ENCODE measurements at regions not wholly inside any gene's neighbourhood (a gene's known extent, or its start where the extent isn't known, plus 50 kb on each side); places are given as distances from the start of the nearest gene placed in this dataset.

- no peaks in the 10 kb centered on the region for H3K9me3 ChIP-seq
- no peak overlapping the region for H3K27ac ChIP-seq
- no peaks in the 10 kb centered on the region for H3K36me3 ChIP-seq
- no peaks in the 10 kb centered on the region for H3K27me3 ChIP-seq
- H3K4me1 ChIP-seq, result no peaks in the 10 kb centered on the region
- H3K4me3 ChIP-seq, result no peak overlapping the region
- no peak for DNase-seq (ENCODE audit: low spot score in 2 of 2)
- intact Hi-C loops (cut with DNase I), result no loop called here
- TF ChIP-seq, protein P1, sequence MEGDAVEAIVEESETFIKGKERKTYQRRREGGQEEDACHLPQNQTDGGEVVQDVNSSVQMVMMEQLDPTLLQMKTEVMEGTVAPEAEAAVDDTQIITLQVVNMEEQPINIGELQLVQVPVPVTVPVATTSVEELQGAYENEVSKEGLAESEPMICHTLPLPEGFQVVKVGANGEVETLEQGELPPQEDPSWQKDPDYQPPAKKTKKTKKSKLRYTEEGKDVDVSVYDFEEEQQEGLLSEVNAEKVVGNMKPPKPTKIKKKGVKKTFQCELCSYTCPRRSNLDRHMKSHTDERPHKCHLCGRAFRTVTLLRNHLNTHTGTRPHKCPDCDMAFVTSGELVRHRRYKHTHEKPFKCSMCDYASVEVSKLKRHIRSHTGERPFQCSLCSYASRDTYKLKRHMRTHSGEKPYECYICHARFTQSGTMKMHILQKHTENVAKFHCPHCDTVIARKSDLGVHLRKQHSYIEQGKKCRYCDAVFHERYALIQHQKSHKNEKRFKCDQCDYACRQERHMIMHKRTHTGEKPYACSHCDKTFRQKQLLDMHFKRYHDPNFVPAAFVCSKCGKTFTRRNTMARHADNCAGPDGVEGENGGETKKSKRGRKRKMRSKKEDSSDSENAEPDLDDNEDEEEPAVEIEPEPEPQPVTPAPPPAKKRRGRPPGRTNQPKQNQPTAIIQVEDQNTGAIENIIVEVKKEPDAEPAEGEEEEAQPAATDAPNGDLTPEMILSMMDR (IDR thresholded peaks at IDR 0.05), result no peak
Observed at GRCh38 chr20:20821484-20822260, 109.2 kb upstream of the RALGAPA2 start.

DNA sequence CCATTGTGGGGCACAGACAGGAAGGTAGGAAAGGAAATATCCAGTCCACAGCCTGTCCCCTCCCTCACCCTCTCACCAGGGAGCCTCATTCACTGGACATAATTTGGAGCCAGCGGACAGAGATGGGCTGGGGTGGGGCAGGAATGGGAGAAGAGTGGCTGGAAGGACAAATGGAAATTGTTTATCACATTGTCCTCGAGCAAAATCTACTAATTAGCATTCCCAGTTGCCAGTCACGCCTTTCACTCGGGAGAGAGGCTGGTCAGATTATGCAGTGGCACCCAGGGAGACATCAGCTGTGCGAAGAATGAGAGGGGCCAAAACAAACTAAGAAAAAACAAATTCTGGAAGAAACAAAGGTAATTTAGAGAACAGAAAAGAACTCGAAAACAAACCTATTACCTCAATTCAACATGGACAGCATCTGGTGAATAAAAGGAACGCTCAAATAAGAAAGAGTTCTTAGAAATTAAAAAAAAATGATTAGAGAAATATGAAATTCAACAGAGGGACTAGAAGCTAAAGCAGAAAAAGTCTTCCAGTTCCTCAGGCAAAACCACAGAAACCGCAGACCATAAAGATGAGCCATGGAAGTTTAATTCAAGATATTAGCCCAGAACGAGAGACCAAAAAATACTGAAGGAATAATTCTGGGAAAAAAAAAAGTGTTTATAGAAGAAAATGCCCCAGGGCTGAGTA is 108.5 kb upstream of the RALGAPA2 start:
- intact Hi-C loops (cut with DNase I), result no loop called here
- no peak overlapping the region for H3K4me3 ChIP-seq
- H3K27me3 ChIP-seq, result no peaks in the 10 kb centered on the region
- TF ChIP-seq, protein P1 (IDR thresholded peaks at IDR 0.05), result no peak
- no peak overlapping the region for H3K27ac ChIP-seq
- no peaks in the 10 kb centered on the region for H3K9me3 ChIP-seq
- DNase-seq (ENCODE audit: low spot score in 2 of 2), result no peak
- no peaks in the 10 kb centered on the region for H3K4me1 ChIP-seq
- no peaks in the 10 kb centered on the region for H3K36me3 ChIP-seq

DNA sequence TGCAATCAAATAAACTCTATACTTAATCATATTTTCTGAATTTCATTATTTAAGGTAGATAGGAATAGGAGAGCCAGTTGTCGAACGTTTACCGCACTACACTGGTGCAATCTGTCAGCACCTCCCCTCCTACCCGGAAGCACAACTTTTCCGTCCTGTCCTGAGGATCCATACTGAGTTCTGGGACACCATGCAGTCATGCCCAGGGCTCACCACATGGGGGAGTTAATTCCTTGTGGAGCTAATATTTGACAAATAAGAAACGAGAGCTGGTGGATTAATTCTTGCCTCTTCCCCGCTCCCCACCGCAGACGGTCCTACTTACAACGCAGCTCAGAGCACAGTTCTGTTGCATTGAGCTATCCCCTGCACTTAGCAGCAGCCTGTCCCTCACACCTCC is 107.7 kb upstream of the RALGAPA2 start:
- TF ChIP-seq, protein P1 (IDR thresholded peaks at IDR 0.05), result peak in 1 of 3 experiments; percentile 24
- H3K4me1 ChIP-seq, result no peaks in the 10 kb centered on the region
- H3K36me3 ChIP-seq, result no peaks in the 10 kb centered on the region
- no peaks in the 10 kb centered on the region for H3K9me3 ChIP-seq
- H3K27me3 ChIP-seq, result no peaks in the 10 kb centered on the region
- H3K27ac ChIP-seq, result no peak overlapping the region
- intact Hi-C loops (cut with DNase I), result no loop called here
- DNase-seq (ENCODE audit: low spot score in 2 of 2), result no peak
- H3K4me3 ChIP-seq, result no peak overlapping the region

- Histone ChIP-seq H3K4me1 (no peaks in the 10 kb centered on the region), H3K36me3 (no peaks in the 10 kb centered on the region), H3K9me3 (no peaks in the 10 kb centered on the region), H3K4me3 (no peak overlapping the region), H3K27ac (no peak overlapping the region), H3K27me3 (no peaks in the 10 kb centered on the region)
- TF ChIP-seq, protein P1 (IDR thresholded peaks at IDR 0.05), result no peak
- intact Hi-C loops (cut with DNase I), result no loop called here
- DNase-seq (ENCODE audit: low spot score in 2 of 2), result no peak
Observed at GRCh38 chr20:20816969-20817755, 104.7 kb upstream of the RALGAPA2 start.

DNA sequence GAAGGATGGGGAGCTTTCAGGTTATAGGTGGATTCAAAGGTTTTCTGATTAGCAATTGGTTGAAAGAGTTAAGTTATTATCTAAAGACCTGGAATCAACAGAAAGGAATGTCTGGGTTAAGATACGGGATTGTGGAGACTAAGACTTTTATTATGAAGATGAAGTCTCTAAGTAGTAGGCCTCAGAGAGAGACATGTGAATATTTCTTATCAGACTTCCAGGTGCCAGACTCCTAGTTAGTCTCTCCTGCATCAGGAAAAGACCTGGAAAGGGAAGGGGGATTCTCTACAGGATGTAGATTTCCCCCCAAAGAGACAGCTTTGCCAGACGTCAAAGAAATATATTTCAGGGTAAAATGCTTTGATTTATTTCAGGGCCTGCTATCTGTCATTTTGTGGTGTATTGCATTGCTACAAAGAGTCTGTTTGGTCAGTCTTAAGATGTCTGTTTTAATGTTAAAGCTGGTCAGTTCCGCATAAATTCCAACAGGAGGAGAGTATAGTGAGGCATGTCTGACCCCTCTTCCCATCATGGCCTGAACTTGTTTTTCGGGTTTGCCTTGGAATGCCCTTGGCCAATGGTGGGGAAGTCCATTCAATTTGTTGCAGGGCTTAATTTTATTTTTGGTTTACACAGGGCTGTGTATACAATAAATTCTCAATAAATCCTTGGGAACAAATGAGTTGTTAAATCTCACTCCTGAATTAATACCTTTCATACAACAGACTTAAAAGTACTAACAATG is 103.4 kb upstream of the RALGAPA2 start:
- Histone ChIP-seq H3K4me1 (no peaks in the 10 kb centered on the region), H3K9me3 (no peaks in the 10 kb centered on the region), H3K36me3 (no peaks in the 10 kb centered on the region), H3K4me3 (no peak overlapping the region), H3K27me3 (no peaks in the 10 kb centered on the region), H3K27ac (no peak overlapping the region)
- no peak for DNase-seq (ENCODE audit: low spot score in 2 of 2)
- TF ChIP-seq, protein P1 (IDR thresholded peaks at IDR 0.05), result no peak
- intact Hi-C loops (cut with DNase I), result no loop called here
